GM21390 (cell line): ENCODE measurements at regions not wholly inside any gene's neighbourhood (a gene's known extent, or its start where the extent isn't known, plus 50 kb on each side); places are given as distances from the start of the nearest gene placed in this dataset.

ENCODE experiments used
- ATAC-seq: cut with Tn5 transposase; IDR thresholded peaks from one replicate; pipeline ENCODE4 v1.9.1; 2021; ENCODE audit not compliant: unreplicated experiment

DNA sequence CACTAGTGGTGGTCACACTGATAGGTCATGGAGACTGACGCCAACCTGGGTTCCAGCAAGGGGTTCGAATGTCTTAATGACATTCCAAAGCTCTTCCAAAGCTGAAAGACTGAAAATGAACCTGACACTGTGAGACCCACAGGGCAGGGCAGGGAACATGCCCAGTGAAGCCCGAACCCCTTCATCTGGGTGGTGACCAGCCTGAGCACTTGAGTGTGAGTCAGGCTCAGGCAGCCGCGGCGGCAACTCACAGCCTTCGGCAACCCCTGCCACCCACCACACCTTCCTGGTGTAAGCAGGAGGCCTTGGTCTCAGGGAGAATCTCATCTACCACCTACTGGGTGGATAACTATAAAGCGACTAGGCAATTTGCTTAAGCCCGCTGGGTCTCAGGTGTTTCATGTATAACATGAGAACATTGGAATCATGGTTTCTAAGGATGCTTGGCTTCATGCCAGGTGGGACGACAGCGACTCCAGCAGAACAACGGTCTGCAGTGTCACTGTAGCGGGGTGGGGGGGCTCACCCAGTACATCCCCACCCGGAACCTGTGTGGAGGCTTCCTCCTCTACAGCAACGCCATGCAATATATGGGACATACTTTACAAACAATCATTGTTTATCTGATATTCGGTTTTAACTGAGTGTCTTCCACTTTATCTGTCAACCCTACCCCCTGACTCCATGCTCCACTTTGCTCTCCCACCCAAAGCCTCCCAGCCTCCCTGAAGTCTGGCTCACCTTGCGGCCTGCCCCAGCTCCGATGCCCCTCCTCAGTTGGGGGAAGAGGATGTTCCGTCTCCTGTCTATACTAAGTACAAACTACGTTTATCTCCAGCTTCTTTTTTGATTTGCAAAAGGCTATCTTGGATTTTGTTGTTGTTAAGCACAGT is 125.0 kb upstream of the MEF2A start:
- no peak for ATAC-seq

DNA sequence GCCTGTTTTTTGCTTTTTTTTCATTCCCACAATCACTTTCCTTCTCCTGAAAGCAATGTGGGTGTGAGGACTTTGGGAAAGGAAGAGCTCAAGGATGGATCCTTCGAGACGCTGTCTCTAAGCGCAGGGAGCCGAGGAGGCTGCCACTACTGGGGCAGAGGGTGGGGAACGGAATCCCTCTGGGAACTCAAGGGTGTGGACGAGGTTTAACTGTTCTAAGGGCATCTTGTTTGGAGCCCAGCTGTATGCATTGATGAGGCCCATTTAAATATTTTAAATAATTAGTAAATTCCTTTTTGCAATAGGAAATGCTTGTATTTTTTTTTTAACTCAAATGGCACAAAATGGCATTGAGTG is 124.4 kb upstream of the MEF2A start:
- no peak for ATAC-seq

GRCh38 chr15:99441871-99442251 is 123.9 kb upstream of the MEF2A start:
- ATAC-seq, result no peak

DNA sequence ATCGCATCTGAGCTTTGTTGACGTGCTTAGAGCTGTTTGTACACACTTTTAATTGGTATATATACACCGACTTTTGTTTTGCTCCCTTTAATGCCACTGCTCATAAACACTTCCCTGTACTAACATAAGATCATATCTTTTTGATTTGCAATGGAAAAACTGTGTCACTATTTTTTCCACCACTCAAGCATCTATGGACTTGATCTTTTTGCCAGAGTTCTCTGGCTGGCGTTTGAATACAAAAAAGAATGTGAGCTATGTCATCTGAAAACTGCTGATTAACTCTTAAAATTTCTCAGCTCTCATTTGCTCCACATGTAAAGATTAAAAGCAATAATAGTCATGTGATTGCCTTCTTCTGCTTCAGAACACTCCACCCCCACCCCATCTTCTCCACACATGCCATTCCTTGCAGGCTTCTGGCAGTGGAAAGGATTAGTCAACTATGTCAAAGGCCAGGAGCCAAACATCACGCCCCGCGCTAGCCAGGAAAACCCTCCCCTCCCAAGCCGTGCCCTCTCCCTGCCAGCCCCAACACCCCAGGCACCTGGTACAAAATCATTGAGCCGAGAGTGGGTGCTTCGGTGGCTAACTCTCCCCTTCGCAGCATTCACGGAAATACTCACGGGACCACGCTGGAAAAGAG is 123.4 kb upstream of the MEF2A start:
- ATAC-seq, result no peak

- no peak for ATAC-seq
These were observed 122.6 kb upstream of the MEF2A start for GRCh38 chr15:99443056-99443756.

DNA sequence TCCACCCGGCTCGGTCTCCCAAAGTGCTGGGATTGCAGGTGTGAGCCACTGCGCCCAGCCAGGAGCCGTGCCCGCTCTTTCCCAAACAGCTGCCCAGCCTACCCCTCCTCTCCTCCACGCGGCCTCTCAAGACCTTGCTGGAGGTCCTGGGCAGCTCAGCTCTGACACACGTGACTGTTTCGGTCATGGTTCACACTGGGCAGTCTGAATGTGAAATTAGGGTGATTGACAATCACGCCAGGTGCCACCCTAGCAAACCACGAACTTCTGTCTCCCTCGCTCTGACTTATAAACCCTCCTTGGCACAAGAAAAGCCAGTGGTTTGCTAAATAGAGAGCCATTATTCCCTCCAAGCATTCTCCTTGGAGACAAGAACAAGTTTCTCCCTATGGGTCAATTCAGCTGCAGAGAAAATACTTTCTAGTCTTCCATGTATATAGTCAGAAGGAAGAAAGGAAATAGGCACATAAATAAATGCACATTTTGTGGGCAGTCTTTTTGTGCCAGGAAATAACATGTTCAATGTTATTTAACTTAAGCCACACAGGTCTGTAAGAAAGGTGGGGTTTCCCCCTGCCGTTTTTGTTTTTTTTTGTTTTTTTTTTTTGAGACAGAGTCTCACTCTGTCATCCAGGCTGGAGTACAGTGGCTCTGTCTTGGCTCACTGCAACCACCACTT is 121.9 kb upstream of the MEF2A start:
- no peak for ATAC-seq

DNA sequence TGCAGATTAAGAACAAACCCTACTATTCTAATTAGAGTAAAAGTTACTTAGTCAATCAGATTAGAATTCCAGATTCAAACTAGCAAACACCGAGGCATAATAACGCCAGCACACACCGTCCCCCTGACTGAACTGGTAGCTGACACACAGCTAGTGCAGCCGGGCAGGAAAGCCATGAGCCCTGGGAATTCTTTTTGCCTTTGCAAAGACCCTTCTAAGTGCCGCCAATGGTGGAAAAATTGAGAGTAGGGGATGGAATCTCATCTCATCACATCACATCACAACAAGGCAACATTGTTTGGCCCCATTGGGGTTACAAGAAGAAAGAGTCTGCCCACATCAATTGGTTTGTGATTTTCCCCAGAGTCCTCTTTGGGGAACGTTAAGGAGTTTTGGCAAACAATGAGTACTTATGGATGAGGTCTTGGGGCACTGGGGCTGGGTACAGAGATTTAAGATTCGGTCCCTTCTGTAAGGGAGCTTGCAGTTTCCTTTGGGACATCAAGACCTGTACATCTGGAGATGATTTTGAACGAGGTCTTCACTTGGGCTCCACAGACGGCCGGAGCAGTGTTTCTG is 120.4 kb upstream of the MEF2A start:
- no peak for ATAC-seq

- ATAC-seq, result no peak
These were observed 119.0 kb upstream of the MEF2A start for GRCh38 chr15:99446565-99447496.

DNA sequence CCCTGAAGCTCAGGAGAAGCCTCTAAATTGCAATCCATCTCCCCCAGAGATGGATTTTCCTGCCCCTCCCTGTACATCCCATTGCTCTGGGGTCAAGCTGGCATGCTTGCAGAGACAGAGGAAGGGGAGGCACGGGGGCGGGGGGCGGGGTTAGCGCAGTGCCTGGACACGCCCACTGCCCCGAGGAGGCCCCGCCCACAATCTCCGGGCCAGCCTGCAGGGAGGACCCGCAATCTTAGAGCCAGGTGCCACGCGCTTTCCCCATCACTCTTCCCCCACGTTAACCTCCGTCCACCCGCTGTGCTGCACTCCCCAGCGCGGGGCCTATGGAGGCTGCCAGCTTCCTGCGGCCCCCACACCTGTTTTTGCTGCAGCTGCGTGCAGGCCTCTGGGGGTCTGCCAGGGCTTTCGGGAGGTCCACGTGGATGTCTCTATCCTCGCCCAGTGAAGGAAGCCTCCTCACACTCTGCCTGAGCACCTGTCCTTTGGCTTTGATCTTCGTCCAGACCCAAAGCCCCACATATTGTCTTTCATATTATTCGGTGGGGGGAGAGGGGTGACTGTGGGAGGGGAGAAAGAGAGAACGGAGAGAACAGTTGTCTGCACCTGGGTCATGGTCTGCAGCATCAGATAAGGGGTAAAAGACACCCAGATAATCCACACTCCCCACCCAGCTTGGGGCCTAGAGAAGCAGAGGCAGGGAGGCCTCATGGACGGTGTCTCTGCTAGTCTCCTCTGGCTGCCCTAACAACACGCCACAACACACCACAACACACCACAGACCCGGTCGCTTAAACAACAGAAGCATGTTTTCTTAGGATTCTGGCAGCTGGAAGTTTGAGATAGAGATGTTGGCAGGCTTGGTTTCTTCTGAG is 118.0 kb upstream of the MEF2A start:
- ATAC-seq, result no peak

GRCh38 chr15:99449514-99449913 is 116.3 kb upstream of the MEF2A start:
- no peak for ATAC-seq

DNA sequence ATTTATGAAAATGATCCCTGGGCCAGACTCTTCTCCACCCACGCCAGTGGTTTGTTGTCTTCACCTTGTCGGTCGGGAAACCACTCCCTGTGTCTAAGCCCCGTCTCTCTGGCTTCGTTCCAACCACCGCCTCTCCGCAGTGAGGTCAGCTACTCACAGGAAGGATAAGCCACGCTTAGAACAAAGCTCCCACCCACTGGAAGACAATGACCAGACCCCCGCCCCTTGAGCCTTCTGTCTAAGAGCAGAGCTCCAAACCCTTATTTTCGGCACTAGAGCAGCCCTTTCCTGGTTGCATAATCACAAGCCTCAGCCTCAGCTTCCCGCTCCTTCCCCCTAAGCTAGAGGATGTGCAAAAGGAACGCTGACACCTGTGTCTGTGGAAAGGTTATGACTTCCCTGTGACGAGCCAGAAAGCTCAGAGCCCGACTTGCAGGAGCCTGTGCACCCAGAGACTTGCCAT is 114.9 kb upstream of the MEF2A start:
- ATAC-seq, result no peak

- ATAC-seq, result no peak
These were observed 114.3 kb upstream of the MEF2A start for GRCh38 chr15:99451484-99451883.

- no peak for ATAC-seq
These were observed 113.8 kb upstream of the MEF2A start for GRCh38 chr15:99452010-99452409.

- ATAC-seq, result peak; percentile 89
These were observed 112.8 kb upstream of the MEF2A start for GRCh38 chr15:99452728-99453636.

DNA sequence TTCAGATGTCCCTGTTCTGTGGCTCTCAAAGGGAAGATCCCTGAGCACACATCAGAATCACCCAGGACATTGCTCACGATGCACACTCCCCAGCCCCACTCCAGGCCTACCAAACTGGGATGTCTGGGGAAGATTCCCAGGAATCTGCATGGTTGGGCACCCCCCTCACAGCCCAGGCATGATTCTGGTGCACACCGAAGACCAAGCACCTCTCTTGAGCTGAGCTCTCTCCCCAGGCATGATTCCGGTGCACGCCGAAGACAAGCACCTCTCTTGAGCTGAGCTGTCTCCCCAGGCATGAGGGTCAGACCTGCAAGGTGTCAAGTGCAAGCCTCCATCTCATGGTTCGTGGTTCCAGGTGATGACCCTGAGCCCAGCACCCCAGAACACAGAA is 112.2 kb upstream of the MEF2A start:
- no peak for ATAC-seq

- no peak for ATAC-seq
These were observed 111.5 kb upstream of the MEF2A start for GRCh38 chr15:99454107-99454809.
